ENCODE measurements at regions not wholly inside any gene's neighbourhood (a gene's known extent, or its start where the extent isn't known, plus 50 kb on each side); places are given as distances from the start of the nearest gene placed in this dataset.

DNA sequence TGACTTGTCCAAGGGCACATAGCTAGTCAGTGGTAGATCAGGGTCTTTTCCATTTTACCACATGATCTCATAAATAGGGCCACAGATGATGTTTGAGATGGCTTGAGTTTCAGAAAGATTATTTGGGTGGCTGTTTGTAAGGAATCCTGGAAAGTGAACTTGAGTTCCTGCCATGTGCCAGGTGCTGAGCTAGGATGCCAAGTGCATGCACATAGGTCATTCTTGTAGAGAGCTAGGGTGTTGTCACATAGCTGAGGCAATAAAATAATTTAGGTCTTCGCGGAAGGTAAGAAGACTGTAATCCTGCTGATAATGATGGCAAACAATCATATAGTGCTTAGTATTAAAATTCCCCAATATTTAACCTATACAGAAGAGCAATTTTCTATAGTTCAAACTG, 1162.6 kb upstream of the TENM4 start:
- TF ChIP-seq FOXM1 (IDR thresholded peaks at IDR 0.05; ENCODE audit: borderline replicate concordance, low read depth) (no peak), ZBTB7A (IDR thresholded peaks at IDR 0.05; ENCODE audit: low read depth) (no peak), RAD21 (IDR thresholded peaks at IDR 0.05; ENCODE audit: low read depth) (no peak), YY1 (IDR thresholded peaks at IDR 0.05; ENCODE audit: low read depth) (no peak), TAF1 (IDR thresholded peaks at IDR 0.05; ENCODE audit: low read depth) (no peak), CEBPB (IDR thresholded peaks at IDR 0.05) (no peak), NFIC (IDR thresholded peaks at IDR 0.05) (no peak), CREB1 (IDR thresholded peaks at IDR 0.05; ENCODE audit: low read depth) (no peak)
- TF ChIP-seq, protein P1, sequence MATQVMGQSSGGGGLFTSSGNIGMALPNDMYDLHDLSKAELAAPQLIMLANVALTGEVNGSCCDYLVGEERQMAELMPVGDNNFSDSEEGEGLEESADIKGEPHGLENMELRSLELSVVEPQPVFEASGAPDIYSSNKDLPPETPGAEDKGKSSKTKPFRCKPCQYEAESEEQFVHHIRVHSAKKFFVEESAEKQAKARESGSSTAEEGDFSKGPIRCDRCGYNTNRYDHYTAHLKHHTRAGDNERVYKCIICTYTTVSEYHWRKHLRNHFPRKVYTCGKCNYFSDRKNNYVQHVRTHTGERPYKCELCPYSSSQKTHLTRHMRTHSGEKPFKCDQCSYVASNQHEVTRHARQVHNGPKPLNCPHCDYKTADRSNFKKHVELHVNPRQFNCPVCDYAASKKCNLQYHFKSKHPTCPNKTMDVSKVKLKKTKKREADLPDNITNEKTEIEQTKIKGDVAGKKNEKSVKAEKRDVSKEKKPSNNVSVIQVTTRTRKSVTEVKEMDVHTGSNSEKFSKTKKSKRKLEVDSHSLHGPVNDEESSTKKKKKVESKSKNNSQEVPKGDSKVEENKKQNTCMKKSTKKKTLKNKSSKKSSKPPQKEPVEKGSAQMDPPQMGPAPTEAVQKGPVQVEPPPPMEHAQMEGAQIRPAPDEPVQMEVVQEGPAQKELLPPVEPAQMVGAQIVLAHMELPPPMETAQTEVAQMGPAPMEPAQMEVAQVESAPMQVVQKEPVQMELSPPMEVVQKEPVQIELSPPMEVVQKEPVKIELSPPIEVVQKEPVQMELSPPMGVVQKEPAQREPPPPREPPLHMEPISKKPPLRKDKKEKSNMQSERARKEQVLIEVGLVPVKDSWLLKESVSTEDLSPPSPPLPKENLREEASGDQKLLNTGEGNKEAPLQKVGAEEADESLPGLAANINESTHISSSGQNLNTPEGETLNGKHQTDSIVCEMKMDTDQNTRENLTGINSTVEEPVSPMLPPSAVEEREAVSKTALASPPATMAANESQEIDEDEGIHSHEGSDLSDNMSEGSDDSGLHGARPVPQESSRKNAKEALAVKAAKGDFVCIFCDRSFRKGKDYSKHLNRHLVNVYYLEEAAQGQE (IDR thresholded peaks at IDR 0.05; ENCODE audit: low read depth), result no peak
- TF ChIP-seq, protein P2, sequence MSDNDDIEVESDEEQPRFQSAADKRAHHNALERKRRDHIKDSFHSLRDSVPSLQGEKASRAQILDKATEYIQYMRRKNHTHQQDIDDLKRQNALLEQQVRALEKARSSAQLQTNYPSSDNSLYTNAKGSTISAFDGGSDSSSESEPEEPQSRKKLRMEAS (IDR thresholded peaks at IDR 0.05), result no peak

Data from Ishikawa (cell line).